SU-DHL-6 (cell line): ENCODE measurements at regions not wholly inside any gene's neighbourhood (a gene's known extent, or its start where the extent isn't known, plus 50 kb on each side); places are given as distances from the start of the nearest gene placed in this dataset.

ENCODE experiments used
- H2AFZ ChIP-seq: fragments of 200-600 bp; sonication (generic); 2 replicates; pipeline ENCODE4 v1.6.1; 2014; ENCODE audit warnings: low read depth, mild to moderate bottlenecking, moderate library complexity, mixed read lengths, antibody characterized with exemption, low read length; ENCODE audit not compliant: severe bottlenecking
- H3F3A ChIP-seq: fragments of 200-600 bp; shearing (Covaris generic); 2 replicates; pipeline ENCODE4 v1.6.0; 2016; ENCODE audit warnings: antibody characterized with exemption, mild to moderate bottlenecking; ENCODE audit not compliant: insufficient read depth
- H3K27ac ChIP-seq: fragments of 200-600 bp; sonication (generic); 2 replicates; pipeline ENCODE4 v1.5.1; 2016; ENCODE audit warnings: low read depth, mild to moderate bottlenecking, low read length, moderate library complexity, mixed read lengths
- H3K27me3 ChIP-seq: fragments of 200-600 bp; sonication (generic), shearing (Covaris generic); 2 replicates; pipeline ENCODE4 v1.6.0; 2014; ENCODE audit warnings: mild to moderate bottlenecking, low read length
- H3K36me3 ChIP-seq: fragments of 200-600 bp; sonication (generic); 2 replicates; pipeline ENCODE4 v1.6.1; 2014; ENCODE audit warnings: mild to moderate bottlenecking, low read length, mixed read lengths
- H3K4me2 ChIP-seq: fragments of 300-600, 200-600 bp; shearing (Covaris generic), sonication (generic); 2 replicates; pipeline ENCODE4 v1.6.0; 2014; ENCODE audit warnings: low read length, low read depth, mild to moderate bottlenecking; ENCODE audit not compliant: poor library complexity, severe bottlenecking
- H3K4me3 ChIP-seq: fragments of 200-600 bp; sonication (generic); 2 replicates; pipeline ENCODE4 v1.5.1; 2014; ENCODE audit warnings: antibody characterized with exemption, low read length, mild to moderate bottlenecking, mixed read lengths; ENCODE audit not compliant: insufficient read depth, poor library complexity, severe bottlenecking
- H3K79me2 ChIP-seq: fragments of 200-600 bp; sonication (generic); 2 replicates; pipeline ENCODE4 v1.6.1; 2014; ENCODE audit warnings: mild to moderate bottlenecking, low read length, moderate library complexity; ENCODE audit not compliant: insufficient read depth
- H3K9ac ChIP-seq: fragments of 200-600 bp; sonication (generic); 2 replicates; pipeline ENCODE4 v1.7.0; 2014; ENCODE audit warnings: mild to moderate bottlenecking, low read length
- H3K9me2 ChIP-seq: fragments of 200-600 bp; sonication (generic); replicated peaks from 2 replicates; pipeline ENCODE4 v1.6.1; 2014; ENCODE audit warnings: low read length; ENCODE audit not compliant: insufficient read depth
- H3K9me3 ChIP-seq: fragments of 200-600 bp; sonication (generic); 2 replicates; pipeline ENCODE4 v1.6.1; 2014; ENCODE audit warnings: low read length, mixed read lengths; ENCODE audit not compliant: insufficient read depth
- H4K20me1 ChIP-seq: fragments of 200-600 bp; sonication (generic); 2 replicates; pipeline ENCODE4 v1.6.1; 2014; ENCODE audit warnings: low read depth, mild to moderate bottlenecking, antibody characterized with exemption, low read length, moderate library complexity, mixed read lengths
- CTCF ChIP-seq: fragments of 200-600 bp; sonication (generic); IDR thresholded peaks from one replicate; pipeline ENCODE4 v1.5.1; 2017; ENCODE audit warnings: antibody characterized with exemption, mild to moderate bottlenecking, low read length, moderate library complexity; ENCODE audit not compliant: insufficient read depth, poor library complexity, severe bottlenecking
- EZH2phosphoT487 ChIP-seq: fragments of 200-600 bp; sonication (generic), shearing (Covaris generic); conservative IDR thresholded peaks from 2 replicates; pipeline ENCODE4 v1.6.1; 2018; ENCODE audit warnings: mild to moderate bottlenecking, antibody characterized with exemption, low read length, moderate library complexity, mixed read lengths

GRCh38 chr17:14701886-14702285 is 401.0 kb downstream of the HS3ST3B1 start:
- Histone ChIP-seq H3K4me3 (no peak overlapping the region), H3K9ac (no peak overlapping the region), H3K36me3 (no peaks in the 10 kb centered on the region), H4K20me1 (no peaks in the 10 kb centered on the region), H3K4me2 (no peak overlapping the region), H3K27me3 (no peaks in the 10 kb centered on the region), H3K9me2 (no peaks in the 10 kb centered on the region), H2AFZ (no peak overlapping the region), H3K79me2 (no peaks in the 10 kb centered on the region), H3K27ac (no peak overlapping the region), H3K9me3 (no peaks in the 10 kb centered on the region), H3F3A (no peaks in the 10 kb centered on the region)
- no peak for TF ChIP-seq CTCF
- TF ChIP-seq EZH2phosphoT487, result no peak

GRCh38 chr17:14699574-14700185 is 398.8 kb downstream of the HS3ST3B1 start:
- no peaks in the 10 kb centered on the region for H3F3A ChIP-seq
- no peaks in the 10 kb centered on the region for H3K9me3 ChIP-seq
- no peak overlapping the region for H3K9ac ChIP-seq
- H4K20me1 ChIP-seq, result no peaks in the 10 kb centered on the region
- H3K9me2 ChIP-seq, result no peaks in the 10 kb centered on the region
- H2AFZ ChIP-seq, result no peak overlapping the region
- no peak overlapping the region for H3K27ac ChIP-seq
- TF ChIP-seq EZH2phosphoT487 (no peak), CTCF (no peak)
- H3K79me2 ChIP-seq, result no peaks in the 10 kb centered on the region
- H3K27me3 ChIP-seq, result no peaks in the 10 kb centered on the region
- H3K4me3 ChIP-seq, result no peak overlapping the region
- no peaks in the 10 kb centered on the region for H3K36me3 ChIP-seq
- H3K4me2 ChIP-seq, result no peak overlapping the region

GRCh38 chr17:14693382-14693781 is 392.5 kb downstream of the HS3ST3B1 start:
- H4K20me1 ChIP-seq, result no peaks in the 10 kb centered on the region
- H3F3A ChIP-seq, result no peaks in the 10 kb centered on the region
- no peak overlapping the region for H3K4me3 ChIP-seq

More at GRCh38 chr17:14693382-14693781, 392.5 kb downstream of the HS3ST3B1 start:
- Histone ChIP-seq H3K27me3 (no peaks in the 10 kb centered on the region), H3K79me2 (no peaks in the 10 kb centered on the region), H3K9me3 (no peaks in the 10 kb centered on the region), H2AFZ (no peak overlapping the region), H3K36me3 (no peaks in the 10 kb centered on the region), H3K27ac (no peak overlapping the region), H3K9me2 (no peaks in the 10 kb centered on the region), H3K4me2 (no peak overlapping the region), H3K9ac (no peak overlapping the region)
- TF ChIP-seq CTCF (no peak), EZH2phosphoT487 (no peak)
